Parathyroid adenoma (tissue), 2 donors: ENCODE measurements at regions not wholly inside any gene's neighbourhood (a gene's known extent, or its start where the extent isn't known, plus 50 kb on each side); places are given as distances from the start of the nearest gene placed in this dataset.

Experiments
- H2AFZ ChIP-seq: fragments of 300-600 bp; sonication (generic); one replicate; pipeline ENCODE4 v1.7.0; 2017; ENCODE audit warnings: antibody characterized with exemption, mild to moderate bottlenecking
- H3K27ac ChIP-seq: fragments of 300-600 bp; sonication (generic); one replicate; pipeline ENCODE4 v1.7.0; 2017
- H3K27me3 ChIP-seq: fragments of 300-600 bp; sonication (generic); one replicate; pipeline ENCODE4 v1.7.0; 2017; ENCODE audit warnings: low read length; ENCODE audit not compliant: control insufficient read depth, insufficient read depth
- H3K36me3 ChIP-seq: fragments of 300-600 bp; sonication (generic); one replicate; pipeline ENCODE4 v1.7.0; 2017; ENCODE audit warnings: low read length; ENCODE audit not compliant: control insufficient read depth, insufficient read depth
- H3K4me1 ChIP-seq: fragments of 300-600 bp; sonication (generic); one replicate; pipeline ENCODE4 v1.7.0; 2017; ENCODE audit warnings: control low read depth
- H3K4me2 ChIP-seq: fragments of 300-600 bp; sonication (generic); one replicate; pipeline ENCODE4 v1.7.0; 2017; ENCODE audit warnings: low read length
- H3K4me3 ChIP-seq: fragments of 300-600 bp; sonication (generic); one replicate; pipeline ENCODE4 v1.7.0; 2017; ENCODE audit warnings: low read depth, low read length
- H3K79me2 ChIP-seq: fragments of 300-600 bp; sonication (generic); one replicate; pipeline ENCODE4 v1.7.0; 2017; ENCODE audit warnings: control low read depth
- H3K9ac ChIP-seq: fragments of 300-600 bp; sonication (generic); one replicate; pipeline ENCODE4 v1.7.0; 2017; ENCODE audit warnings: mild to moderate bottlenecking
- H3K9me3 ChIP-seq: fragments of 300-600 bp; sonication (generic); one replicate; pipeline ENCODE4 v1.7.0; 2017; ENCODE audit warnings: low read length; ENCODE audit not compliant: control insufficient read depth
- TF ChIP-seq, protein P1 (sequence below): fragments of 300-600 bp; sonication (generic); IDR thresholded peaks from one replicate; pipeline ENCODE4 v1.7.0; 2017; ENCODE audit warnings: antibody characterized with exemption, mild to moderate bottlenecking
- donor health status: primary hyperparathyroidism.

DNA sequence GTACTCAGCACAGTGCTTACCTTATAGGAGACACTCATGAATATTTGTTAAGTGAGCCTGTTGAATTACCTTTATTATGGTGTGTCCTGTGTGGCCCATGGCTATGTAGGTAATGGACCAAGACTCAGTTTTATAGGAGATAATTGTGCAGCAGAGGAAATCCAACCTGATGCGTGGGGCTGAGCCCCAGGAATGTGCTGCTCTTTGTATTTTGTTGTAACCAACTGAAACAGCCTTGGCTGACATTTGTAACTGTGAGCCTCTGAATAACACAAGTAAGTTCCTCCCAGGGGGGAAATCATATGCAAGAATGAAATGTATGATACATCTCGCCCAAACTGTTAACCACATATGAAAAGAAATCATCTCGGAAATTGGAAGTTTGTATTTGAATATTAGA is 364.2 kb upstream of the ZP4 start:
- Histone ChIP-seq H3K4me1 (no peaks in the 10 kb centered on the region), H3K79me2 (no peaks in the 10 kb centered on the region), H2AFZ (no peak overlapping the region), H3K27me3 (no peaks in the 10 kb centered on the region), H3K4me2 (no peak overlapping the region), H3K27ac (no peak overlapping the region), H3K9me3 (no peaks in the 10 kb centered on the region), H3K9ac (no peak overlapping the region), H3K36me3 (no peaks in the 10 kb centered on the region), H3K4me3 (no peak overlapping the region)
- TF ChIP-seq, protein P1, sequence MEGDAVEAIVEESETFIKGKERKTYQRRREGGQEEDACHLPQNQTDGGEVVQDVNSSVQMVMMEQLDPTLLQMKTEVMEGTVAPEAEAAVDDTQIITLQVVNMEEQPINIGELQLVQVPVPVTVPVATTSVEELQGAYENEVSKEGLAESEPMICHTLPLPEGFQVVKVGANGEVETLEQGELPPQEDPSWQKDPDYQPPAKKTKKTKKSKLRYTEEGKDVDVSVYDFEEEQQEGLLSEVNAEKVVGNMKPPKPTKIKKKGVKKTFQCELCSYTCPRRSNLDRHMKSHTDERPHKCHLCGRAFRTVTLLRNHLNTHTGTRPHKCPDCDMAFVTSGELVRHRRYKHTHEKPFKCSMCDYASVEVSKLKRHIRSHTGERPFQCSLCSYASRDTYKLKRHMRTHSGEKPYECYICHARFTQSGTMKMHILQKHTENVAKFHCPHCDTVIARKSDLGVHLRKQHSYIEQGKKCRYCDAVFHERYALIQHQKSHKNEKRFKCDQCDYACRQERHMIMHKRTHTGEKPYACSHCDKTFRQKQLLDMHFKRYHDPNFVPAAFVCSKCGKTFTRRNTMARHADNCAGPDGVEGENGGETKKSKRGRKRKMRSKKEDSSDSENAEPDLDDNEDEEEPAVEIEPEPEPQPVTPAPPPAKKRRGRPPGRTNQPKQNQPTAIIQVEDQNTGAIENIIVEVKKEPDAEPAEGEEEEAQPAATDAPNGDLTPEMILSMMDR: no peak

DNA sequence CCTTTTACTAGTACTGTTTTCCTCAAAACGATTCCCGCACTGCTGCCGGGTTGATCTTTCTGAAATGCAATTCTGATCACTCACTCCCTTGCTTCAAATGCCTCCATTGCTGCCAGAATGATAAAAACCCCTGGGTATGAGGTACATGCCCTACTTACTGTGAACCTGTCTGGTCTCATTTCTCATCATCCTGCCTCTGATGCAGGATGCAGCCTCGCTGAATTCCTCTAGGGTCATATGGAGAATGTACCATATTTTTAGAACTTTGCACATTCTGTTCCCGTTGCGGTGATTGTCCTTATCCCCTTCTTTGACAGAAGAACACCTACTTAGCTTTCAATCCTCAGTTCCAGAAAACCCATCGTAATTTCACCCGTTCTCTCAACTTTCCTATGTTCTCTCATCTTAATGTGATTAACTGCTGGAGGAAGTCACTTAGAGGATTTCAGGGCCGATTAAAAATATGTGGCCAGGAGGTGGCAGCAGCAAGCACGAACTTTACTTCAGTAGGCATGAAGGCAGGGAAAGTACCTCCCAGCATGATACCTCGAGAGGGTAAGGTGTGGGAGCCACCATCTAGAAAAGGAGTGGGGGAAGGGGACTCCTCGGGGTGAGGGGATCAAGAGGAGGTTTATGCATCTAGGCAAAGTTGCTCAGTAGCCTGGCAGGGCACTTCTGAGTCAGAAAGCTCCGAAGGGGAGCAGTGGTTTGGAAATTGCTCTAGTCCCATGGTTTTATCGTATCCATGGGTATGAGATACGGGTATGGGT is 361.5 kb upstream of the ZP4 start:
- Histone ChIP-seq H3K79me2 (no peaks in the 10 kb centered on the region), H3K4me1 (no peaks in the 10 kb centered on the region)

DNA sequence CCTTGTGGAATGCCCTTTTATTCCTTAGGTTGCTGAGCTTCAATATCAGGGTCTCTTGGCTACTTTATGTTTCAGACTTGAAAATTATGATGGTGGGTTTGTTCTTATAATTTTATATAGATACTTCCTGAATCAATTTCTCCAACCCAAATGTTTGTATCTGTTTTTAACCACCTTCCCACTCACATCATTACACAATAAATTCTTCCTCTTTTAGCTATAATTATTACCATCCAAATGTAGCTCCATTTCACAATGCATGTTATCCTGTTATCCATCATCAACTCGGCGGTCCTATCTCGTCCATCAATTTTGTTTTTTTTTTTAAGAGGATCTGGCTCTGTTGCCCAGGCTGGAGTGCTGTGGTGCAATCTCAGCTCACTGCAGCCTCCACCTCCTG is 357.6 kb upstream of the ZP4 start:
- Histone ChIP-seq H3K4me3 (no peak overlapping the region), H3K79me2 (no peaks in the 10 kb centered on the region)
- TF ChIP-seq, protein P1: no peak

More for the DNA sequence above, 361.5 kb upstream of the ZP4 start:
- Histone ChIP-seq H3K27ac (no peak overlapping the region), H2AFZ (no peak overlapping the region), H3K9me3 (no peaks in the 10 kb centered on the region), H3K4me2 (no peak overlapping the region), H3K36me3 (no peaks in the 10 kb centered on the region), H3K27me3 (no peaks in the 10 kb centered on the region), H3K9ac (no peak overlapping the region), H3K4me3 (no peak overlapping the region)
- TF ChIP-seq, protein P1: peak; percentile 32

DNA sequence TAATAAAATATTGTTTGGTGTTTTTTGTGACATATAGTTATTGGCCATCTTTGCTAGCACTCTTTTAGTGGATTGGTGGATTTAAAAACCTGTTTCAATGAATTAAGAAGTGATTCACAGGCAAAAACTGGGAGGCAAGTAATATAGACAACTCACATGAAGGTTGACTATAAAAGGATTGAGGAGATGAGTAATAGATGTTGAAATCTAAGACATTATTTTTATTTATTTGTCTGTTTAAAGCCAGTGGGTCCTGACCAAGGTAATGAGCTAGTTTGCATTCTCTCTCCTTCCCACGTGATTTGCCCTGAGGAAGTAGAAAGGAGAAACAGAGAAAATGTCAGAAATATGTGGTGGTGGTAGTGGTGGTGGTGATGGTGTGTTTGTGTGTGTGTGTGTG is 351.5 kb upstream of the ZP4 start:
- Histone ChIP-seq H3K4me3 (no peak overlapping the region), H3K36me3 (no peaks in the 10 kb centered on the region), H3K9ac (no peak overlapping the region)

More for the DNA sequence above, 357.6 kb upstream of the ZP4 start:
- no peak overlapping the region for H3K4me2 ChIP-seq
- no peak overlapping the region for H3K9ac ChIP-seq
- H3K4me1 ChIP-seq: no peaks in the 10 kb centered on the region
- no peaks in the 10 kb centered on the region for H3K9me3 ChIP-seq
- no peaks in the 10 kb centered on the region for H3K36me3 ChIP-seq
- no peaks in the 10 kb centered on the region for H3K27me3 ChIP-seq
- H3K27ac ChIP-seq: no peak overlapping the region
- no peak overlapping the region for H2AFZ ChIP-seq

More for the DNA sequence above, 351.5 kb upstream of the ZP4 start:
- Histone ChIP-seq H3K4me2 (no peak overlapping the region), H3K4me1 (no peaks in the 10 kb centered on the region), H2AFZ (no peak overlapping the region), H3K9me3 (no peaks in the 10 kb centered on the region), H3K27ac (no peak overlapping the region), H3K27me3 (no peaks in the 10 kb centered on the region), H3K79me2 (no peaks in the 10 kb centered on the region)
- TF ChIP-seq, protein P1: no peak
